Activated CD4-positive, alpha-beta T cell treated with anti-CD3 and anti-CD28 coated beads, Interleukin-2, amount 50 U/mL, for 16 hours (primary cell): ENCODE measurements at regions not wholly inside any gene's neighbourhood (a gene's known extent, or its start where the extent isn't known, plus 50 kb on each side); places are given as distances from the start of the nearest gene placed in this dataset.
"Not testable (repeated sequence)": the region's sequence is repeated elsewhere in the genome, so short reads cannot be mapped to it uniquely, and the experiment has no call there.

Experiments
- DNase-seq: peaks from one replicate; pipeline ENCODE4 v3.0.0-alpha.2; 2020

GRCh38 chr4:154983714-154984113 is 202.6 kb downstream of the RBM46 start:
- DNase-seq, result no peak

- no peak for DNase-seq
Measured at GRCh38 chr4:154984148-154984547, 203.1 kb downstream of the RBM46 start.

- DNase-seq, result no peak
Measured at GRCh38 chr4:154984616-154985015, 203.5 kb downstream of the RBM46 start.

- no peak for DNase-seq
Measured at GRCh38 chr4:154985673-154986072, 204.6 kb downstream of the RBM46 start.

- no peak for DNase-seq
Measured at GRCh38 chr4:154988511-154988910, 207.4 kb downstream of the RBM46 start.

DNA sequence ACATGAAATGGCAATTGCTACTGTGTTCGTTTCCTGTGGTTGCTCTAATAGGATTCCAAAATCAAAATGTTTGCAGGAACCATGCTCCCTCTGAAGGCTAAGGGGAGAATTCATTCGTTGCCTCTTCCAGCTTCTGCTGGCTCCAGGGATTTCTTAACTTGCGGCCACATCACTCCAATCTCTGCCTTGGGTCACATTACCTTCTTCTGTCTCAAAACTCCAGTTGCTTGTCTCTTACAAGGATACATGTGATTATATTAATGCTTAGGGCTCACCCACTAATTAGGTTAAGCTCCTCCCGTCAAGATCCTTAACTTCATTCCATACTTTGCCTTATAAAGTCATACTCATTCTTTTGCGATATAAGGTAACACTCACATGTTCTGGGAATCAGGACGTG is 208.4 kb downstream of the RBM46 start:
- no peak for DNase-seq

GRCh38 chr4:154997866-154998265 is 210.6 kb upstream of the NPY2R start:
- not testable (repeated sequence) for DNase-seq

DNA sequence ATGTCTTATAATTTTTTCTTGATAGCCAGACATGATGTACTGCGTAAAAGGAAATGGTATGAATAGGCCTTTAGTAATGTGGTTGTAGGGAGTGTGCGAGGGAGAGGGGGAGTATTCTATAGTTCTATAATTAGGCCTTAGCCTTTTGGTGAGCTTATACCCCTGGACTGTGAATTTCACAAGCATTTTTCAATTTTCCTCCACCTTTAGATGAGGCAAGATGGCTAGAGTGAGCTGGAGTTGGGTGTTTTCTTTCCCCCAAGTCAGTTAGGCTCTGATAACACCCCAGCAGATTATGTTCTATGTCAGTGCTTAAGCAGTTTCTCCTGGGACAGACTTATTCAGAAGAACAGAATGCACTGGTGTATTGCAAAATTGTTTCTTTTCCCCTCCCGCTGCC is 210.2 kb upstream of the NPY2R start:
- no peak for DNase-seq

DNA sequence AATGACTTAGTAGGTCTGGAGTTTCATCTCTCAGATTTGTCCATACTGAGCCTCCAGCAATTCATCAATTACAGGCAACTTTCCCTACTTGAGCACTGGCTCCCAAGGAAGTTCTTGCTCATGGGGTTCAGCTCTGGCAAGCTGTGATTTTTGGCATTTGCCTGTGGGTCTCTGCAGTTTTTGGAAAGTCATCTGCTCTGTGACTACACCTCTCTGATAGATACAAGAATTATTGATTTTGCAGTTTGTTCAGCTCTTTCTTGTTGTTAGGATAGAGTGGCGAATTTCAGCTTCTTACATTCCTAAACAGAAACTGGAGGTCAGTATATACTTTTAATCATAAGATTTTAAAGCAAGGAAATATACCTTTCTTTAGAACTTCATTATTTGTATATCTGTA is 209.7 kb upstream of the NPY2R start:
- DNase-seq, result no peak

GRCh38 chr4:154999950-155000578 is 208.4 kb upstream of the NPY2R start:
- no peak for DNase-seq

GRCh38 chr4:155001251-155001650 is 207.2 kb upstream of the NPY2R start:
- no peak for DNase-seq

- DNase-seq, result no peak
Measured at GRCh38 chr4:155005395-155006090, 202.9 kb upstream of the NPY2R start.

DNA sequence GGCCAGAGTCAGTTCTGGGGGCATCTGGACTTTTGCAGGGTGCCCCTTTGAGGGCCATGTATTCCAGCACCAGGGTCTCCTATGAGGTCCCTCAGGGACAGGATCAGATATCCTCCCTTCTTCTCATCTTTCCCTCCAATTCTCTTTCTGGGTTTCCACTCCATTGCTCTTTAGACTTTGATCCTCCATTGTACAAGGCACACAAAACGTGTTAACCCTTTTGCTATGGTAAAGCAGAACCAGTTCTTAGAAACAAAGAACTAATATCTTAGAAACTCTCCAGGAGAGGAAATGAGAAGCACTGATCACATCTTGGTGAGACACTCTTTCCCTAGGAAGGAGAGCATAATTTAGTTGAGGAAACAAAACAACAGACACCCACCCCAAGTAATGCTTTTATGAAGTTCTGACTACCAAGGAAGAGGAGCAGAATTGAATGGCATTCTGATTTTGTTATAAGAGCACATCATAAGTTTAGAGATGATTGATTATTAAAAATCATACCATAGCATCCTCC is 200.7 kb upstream of the NPY2R start:
- DNase-seq, result peak; percentile 3

- no peak for DNase-seq
Measured at GRCh38 chr4:155008389-155008788, 200.0 kb upstream of the NPY2R start.

DNA sequence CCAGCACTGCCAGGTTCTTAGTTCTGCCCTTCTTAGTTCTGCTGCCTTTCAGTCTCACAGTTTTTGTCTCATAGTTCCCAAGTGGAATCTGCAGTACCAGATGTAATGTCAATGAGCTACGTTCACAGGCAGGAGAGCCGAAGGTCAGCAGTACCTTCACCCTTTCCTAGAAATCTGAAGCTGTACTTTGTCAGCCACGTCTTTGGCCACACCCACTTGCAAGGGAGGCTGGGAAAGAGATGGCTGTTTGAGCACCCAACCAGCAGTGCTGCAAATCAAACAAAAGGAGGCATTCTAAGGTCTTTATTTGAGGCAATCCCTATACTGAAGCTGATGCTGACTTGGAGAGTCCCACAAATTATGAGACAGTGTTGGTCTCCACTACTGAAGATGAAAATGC is 199.1 kb upstream of the NPY2R start:
- no peak for DNase-seq

GRCh38 chr4:155010376-155010775 is 198.1 kb upstream of the NPY2R start:
- DNase-seq, result no peak

GRCh38 chr4:155011163-155011780 is 197.2 kb upstream of the NPY2R start:
- DNase-seq, result no peak

DNA sequence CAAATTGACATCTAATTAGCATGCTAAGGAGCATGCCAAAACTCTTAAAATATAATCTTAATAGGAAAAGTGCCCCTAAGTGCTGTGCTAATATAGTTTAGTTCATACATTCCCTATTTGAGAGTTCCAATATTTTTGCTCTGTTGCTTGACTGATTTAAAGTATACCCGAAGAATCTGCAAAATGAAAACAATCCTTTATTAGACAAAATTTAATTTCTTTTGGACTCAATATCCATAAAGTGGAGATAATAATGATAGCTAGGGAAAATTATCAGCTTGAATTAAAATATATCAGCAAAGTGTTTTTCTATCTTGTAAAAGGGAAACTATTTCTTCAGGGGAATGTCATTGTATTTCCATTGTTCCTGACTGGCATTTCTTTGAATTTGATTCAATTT is 196.0 kb upstream of the NPY2R start:
- no peak for DNase-seq

- DNase-seq, result no peak
Measured at GRCh38 chr4:155017426-155017825, 191.0 kb upstream of the NPY2R start.

- DNase-seq, result peak; percentile 25
Measured at GRCh38 chr4:155025762-155026457, 182.5 kb upstream of the NPY2R start.

- DNase-seq, result no peak
Measured at GRCh38 chr4:155026715-155027114, 181.7 kb upstream of the NPY2R start.

GRCh38 chr4:155032521-155033229 is 175.8 kb upstream of the NPY2R start:
- DNase-seq, result no peak

- DNase-seq, result no peak
Measured at GRCh38 chr4:155033604-155034003, 174.8 kb upstream of the NPY2R start.
